Medulla oblongata (tissue), 1 donor: ENCODE measurements at regions not wholly inside any gene's neighbourhood (a gene's known extent, or its start where the extent isn't known, plus 50 kb on each side); places are given as distances from the start of the nearest gene placed in this dataset.
A peak's percentile ranks its signal among the peaks of the same experiment; 100 is the strongest.

ENCODE experiments used
- DNase-seq: peaks from one replicate; pipeline ENCODE4 v3.0.0-alpha.2; 2015; ENCODE audit errors: extremely low spot score

DNA sequence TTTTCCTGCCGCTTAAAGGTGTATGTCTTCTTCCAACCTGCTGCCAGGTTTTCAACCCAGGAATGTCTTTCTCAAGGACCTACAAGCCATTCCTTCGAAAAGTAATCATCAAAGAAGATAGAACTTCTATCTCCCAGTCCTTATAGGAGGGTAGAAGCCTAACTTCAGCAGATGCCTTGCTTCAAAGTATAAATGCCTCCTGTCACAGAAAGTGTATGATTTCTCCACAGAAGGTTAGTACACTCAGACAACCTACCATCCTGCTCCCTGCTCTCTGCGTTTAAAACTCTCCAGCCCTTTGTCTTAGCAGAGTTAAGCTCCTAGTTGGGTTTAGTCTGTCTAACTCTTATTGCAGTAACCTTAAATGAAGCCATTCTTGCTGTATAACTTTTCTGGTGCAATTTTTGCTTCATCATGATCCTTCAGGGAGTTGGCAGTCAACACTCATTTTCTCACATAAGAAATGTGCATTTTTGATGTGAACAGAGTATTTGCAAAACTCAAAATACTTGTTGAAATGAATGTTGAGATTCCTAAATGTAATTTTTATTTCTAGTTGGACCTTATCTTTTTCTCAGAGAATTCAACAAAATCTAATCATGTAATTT lies 737.5 kb downstream of the LIG4 start:
- no peak for DNase-seq

DNA sequence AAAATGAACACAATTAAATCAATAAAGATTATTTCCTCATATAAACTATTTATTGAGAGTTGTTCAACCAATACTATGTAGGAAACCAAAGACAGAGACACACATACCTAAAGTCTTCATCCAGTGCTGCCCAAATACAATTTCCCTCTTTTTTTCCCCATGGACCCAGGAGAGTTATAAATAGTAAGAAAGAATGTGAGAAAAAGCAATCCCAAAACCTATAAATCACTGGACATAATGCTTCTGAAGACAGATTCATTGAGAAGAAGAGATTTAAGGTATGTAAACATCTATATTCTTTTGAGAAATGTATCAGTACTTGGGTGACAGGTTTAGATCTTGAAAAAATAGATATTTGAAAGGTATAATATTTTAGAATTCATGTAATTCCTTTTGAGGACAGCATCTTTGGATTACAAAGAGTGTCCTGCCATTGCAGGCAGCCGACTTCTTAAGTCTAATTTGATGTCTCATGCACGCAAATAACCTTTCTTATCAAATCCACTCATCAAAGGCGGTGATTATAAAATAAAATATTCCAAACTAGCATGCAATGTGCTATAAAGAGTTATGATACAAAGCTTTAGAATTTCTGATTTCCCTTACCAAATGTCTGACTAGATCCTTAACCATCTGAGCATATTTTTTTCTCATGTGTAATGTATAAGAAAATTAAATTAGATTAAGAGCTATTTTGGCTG lies 739.4 kb downstream of the LIG4 start:
- no peak for DNase-seq

DNA sequence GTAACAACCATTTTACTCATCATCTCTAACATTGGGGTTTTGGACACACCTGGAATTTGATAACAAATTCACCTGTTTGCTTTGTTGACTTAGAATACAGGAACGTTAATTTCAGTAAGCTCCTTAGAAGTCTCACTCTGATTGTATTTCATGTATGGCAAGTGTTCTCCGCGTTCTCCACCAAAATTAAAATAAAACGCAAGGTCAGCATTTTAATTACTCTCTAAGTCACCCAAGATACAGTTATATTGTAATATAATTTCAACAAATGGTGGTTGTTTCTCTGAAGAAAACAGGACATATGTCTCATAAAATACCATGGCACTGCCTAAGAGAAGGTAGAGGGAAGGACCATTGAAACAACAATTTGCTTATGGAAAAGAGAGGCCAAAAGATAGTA lies 742.1 kb downstream of the LIG4 start:
- DNase-seq: no peak

DNA sequence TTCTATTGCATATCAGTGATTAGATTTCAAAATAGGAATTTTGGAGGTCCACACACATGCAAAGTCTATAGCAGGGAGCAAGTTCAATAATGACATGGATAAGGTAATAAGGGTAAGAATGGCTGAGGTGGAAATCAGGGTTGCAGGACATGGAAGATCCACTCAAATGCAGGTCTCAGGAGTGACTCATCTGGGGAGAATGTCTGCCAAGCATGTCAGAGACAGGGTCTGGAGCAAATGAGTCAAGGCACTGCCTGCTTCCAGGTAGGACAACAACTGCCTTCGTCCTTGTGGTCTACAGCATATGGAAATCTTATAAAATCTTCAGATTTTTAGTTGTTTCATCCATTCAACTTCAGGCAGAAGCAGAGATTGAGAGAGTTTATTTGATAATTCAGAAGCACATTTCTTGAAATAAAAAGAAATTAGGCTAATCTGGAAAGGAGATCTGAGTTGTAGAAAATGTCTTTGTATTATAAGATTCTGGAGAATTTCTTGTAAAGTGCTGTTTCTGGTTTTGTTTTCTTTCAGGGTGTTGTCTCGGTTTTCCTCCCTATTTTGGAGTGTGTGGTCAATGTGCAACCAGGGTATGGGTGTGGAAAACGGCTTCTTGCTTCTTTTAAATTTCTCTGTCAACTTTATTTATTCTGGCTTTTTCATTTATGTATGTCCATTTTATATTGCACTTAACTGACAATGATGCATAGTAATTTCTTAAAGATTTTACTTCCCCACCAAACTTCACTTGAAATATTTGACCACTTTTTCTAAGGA lies 748.8 kb downstream of the LIG4 start:
- no peak for DNase-seq

DNA sequence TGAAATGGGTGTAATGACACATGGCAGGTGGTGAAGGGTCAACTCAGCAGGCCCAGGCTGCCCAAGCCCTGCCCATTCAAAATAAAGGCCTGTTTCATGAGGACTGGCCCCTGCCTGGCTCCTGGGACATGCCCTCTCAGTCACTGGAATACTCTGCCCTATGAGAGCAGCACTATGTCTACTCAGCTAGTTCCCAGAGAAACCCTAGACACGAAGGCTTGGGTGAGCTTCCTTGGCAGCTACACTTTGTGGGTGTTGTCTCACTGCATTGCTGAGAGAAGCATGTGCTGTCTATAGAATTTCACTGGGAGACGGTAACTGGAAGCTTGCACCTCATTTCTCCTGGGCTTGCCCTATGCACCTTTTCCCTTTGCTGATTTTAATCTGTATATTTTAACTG lies 752.8 kb downstream of the LIG4 start:
- DNase-seq: no peak

DNA sequence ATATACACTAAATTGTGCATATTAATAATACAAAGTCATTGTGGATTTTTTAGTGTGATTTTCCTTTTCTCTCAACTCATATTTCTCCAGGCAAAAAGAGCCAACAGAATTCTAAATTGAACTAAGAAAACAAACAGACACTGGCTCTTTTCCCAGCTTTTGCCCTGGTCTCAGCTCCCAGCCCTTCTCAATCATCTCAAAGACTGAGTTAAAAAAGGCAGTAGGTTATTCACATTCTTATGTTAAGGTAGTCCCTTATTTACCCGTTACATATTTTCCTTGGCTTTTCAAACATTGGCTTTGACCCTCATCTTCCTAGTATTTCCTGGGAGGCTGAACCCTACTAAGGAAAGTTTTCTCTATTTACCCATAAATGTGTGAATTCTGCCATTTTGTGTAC lies 753.6 kb downstream of the LIG4 start:
- peak; percentile 52 for DNase-seq

DNA sequence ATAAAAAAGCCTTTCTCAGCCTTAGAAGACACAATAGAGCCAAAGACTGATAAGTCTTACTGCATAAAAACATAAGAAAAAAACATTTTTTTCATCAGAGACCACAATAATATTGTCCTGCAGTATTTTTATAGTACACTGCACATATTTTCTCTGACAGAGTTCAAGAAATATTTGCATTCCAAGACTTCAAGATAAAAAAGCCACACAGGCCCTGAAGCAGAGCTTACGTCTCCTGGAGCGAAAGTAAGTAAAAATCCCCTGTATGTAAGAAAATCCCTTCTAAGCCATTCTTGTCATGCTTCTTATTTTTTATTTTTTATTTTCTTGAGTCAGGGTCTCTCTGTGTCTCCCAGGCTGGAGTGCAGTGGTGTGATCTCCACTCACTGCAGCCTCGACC lies 755.9 kb downstream of the LIG4 start:
- DNase-seq: no peak

DNA sequence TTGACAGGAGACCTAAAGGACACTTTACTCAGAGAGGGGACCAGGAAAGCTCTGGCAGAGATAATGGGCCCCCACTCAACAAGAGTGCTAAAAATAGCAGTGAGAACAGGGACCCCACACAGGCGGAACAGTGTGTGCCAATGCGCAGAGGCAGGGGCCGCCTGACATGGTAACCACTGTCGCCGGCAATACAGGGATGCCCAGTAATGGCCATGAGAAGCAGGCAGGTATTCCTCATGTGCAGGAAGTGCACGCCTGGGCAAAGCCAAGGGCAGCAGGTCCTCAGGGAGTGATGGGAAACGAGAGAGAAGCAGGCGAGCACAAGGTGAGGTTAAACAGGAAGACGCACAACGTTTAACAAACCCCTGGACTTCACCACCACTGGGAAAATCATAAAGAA lies 757.1 kb downstream of the LIG4 start:
- no peak for DNase-seq

DNA sequence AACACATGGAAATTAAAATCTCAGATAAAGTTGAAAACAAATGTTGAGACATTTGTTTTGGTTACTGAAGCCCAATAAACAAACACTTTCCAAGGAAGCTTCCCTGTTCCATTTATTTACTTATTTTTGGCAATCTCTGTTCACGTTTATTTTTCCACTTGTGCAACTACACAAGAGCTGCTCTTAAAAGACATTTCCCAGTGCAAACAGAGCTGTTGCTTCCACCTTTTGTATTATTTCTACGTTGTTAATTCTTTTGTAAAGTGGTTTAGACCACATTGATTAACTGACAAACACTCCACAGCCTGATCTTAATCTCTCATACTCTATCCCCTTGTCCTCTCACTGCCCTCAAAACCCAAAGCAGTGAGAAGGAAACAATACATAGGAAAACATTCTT lies 757.6 kb downstream of the LIG4 start:
- no peak for DNase-seq

DNA sequence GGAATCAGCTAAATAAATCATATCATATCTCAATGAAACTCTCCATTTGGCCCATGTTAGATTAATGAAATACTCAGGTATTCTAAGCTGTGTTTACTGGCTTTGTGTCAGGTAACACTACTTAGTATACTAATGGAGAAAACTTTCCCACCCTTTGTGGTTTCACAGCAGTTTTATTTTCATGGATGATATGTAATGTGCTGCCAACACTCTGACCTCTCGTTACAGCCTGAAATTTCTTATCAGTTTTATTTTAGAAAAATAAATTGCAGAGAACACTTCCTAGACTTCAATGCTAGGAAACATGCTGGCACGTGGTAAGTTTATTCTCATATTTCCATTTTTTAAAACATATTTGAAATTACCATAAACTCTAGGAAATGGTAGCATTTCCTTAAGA lies 758.9 kb downstream of the LIG4 start:
- no peak for DNase-seq

DNA sequence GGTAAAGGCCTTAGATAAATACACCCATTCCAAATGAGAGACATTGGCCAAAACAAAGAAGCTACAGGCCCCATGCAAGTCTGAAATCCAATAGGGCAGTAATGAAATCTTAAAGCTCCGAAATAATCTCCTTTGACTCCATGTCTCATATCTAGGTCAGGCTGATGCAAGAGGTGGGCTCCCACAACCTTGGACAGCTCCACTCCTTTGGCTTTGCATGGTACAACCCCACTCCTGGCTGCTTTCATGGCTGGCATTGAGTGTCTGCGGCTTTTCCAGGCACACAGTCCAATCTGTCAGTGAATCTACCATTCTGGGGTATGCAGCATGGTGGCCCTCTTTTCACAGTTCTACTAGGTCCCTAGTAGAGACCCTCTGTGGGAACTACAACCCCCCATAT lies 762.5 kb downstream of the LIG4 start:
- no peak for DNase-seq

DNA sequence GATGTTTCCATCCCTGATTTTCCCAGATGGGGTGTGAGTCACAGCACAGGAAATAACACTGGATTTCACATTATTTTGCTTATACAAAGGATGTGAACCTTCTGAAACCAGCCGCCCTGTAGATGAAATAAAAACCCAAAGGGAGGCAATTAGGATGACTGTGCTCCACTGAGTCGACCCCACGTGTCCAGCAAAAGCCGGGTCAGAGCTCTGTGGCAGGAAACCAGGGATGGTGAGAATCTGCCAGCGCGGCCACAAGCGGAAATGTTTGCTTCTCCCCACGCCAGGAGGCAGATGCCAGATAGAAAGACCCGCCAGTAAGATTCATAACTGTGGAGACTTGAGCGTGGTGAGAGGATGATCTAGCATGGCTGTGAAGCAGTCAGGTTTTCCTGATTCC lies 764.4 kb downstream of the LIG4 start:
- DNase-seq: no peak

DNA sequence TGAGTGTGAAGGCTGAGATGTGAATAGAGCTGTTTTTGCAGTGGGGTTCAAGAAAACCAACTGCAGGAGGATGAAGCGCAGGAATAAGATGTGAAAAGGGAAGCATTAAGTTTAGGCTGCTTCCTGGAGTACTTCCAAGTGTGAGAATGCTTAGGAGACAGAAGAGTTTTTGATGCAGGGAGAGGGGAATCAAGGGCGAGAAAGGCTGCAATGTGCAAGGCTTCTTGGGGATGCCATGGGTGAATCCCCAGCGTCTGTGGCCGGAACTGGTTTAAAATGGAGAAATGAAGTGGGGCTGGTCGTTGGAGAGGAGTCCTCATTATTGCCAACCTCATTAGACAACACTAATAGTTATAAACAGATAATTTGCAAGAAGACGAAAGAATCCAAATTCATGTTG lies 764.9 kb downstream of the LIG4 start:
- DNase-seq: no peak

DNA sequence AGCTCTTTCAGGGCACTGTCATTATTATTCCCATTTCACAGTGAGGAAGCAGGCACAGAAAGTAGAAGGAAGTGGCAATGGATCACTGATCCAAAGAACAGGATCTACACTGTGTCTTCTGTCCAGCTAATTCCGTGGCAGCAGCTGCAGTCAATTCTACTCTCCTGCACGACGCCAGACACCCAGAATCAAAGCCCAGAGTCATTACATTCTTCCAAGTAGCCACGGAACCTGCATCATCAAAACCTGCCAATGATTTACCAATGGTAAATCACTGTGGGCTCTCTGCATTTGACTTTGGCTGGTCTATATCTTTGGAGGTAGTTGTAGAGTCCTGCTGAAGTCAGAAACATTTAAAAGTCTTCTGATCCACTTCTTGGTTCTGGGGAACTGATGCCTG lies 767.7 kb downstream of the LIG4 start:
- no peak for DNase-seq

DNA sequence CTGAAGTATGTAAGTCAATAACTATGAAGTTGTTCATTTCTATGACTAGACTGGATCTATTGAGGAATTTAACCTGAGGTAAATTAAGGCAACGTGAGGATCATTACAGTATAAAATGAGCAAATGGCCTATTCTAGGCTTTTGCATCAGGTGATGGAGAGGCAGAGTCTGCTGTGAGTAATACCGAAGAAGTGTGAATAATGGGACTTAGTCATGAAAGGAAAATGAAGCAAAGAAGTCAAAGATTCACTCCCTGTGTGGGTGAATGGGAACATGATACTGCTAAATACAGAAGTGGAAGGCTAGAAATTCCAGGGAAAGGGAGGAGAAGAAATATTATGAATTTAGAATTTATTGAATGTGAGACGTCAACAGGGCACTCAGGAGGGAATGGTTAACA lies 774.1 kb downstream of the LIG4 start:
- DNase-seq: no peak

DNA sequence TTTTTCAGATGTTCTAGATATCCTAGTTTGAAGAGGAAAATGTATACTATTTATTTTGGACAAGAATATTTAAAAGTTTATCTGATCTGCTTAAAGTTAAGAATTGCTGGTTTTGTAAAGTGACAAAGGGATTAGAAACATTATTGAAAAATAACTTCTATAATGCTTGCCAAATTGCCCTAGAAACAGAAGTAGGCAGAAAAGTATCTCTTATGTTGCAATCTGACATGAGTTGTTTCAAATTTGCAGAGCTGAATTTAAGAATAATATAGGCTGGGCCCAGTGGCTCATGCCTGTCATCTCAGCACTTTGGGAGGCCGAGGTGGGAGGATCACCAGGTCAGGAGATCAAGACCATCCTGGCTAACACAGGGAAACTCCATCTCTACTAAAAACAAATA lies 777.1 kb downstream of the LIG4 start:
- DNase-seq: no peak

DNA sequence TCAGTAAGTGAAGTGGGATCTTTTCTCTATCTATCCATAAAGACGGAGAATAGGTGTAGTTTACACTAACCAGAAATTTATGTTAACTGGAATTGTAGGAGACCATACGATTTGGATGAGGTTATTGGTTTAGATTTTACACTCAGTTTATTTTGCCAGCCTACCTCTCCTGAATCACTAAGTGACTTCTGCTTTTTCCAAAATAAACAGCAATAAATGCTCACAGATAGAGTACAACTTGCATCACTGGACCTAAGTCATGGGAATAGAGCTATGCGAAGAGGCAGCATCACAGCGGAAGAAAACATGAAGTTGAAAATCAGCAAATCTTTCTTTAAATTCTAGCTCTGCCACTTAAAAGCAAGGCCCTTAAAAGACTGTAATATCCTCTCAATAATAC lies 781.0 kb downstream of the LIG4 start:
- DNase-seq: no peak

DNA sequence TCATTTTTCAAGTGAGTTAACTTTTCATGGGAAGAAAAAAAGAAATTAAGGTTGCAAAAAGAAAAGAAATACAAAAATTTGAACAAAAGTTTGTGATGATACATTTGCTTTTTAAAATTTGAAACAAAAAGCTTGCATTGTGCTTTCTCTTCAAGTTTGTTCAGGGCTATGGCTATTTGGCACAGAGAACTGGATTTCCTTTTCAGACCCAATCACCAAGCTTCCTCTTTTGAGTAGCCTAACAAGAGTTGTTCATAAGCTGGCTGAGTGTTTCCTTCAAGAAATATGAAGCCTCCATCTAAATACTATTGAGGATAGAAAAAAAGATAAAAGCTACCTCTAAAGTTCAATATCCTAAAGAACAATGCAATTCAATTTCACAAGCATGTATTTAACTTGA lies 787.8 kb downstream of the LIG4 start:
- peak; percentile 15 for DNase-seq

DNA sequence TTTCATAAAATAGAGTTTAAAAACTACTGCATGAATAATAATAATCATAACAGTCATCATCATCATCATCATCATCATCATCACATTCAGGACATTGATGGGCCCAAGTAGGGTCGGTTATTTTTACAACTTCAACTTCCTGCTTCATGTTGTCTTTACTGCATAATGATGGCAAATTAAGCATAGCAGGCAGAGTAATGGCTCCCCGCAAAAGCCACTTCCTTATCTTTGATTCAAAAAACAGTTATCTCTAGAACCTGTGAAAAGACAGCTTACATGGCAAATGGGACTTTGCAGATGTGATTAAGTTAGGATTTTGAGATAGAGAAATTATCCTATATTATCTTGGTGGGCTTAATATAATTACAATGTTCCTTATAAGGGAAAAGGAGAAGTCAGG lies 792.9 kb downstream of the LIG4 start:
- no peak for DNase-seq

DNA sequence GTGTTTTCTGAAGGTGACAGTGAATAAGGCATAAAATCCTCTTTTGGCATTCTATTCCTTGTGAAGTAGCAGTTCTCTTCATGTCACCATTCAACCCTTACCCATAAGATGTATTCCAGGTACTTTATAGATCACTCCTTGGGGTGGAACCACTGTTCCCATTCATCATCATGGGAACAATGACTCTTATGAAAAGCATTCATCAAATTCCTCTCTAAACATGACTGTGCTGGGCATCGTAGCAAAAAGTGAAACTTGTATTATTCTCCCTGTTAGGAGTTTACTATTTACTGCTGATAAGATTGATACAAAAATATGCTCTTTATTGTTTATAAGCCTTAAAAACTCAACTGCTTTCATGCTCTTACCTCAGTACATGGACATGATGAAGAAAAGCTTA lies 793.4 kb downstream of the LIG4 start:
- no peak for DNase-seq

DNA sequence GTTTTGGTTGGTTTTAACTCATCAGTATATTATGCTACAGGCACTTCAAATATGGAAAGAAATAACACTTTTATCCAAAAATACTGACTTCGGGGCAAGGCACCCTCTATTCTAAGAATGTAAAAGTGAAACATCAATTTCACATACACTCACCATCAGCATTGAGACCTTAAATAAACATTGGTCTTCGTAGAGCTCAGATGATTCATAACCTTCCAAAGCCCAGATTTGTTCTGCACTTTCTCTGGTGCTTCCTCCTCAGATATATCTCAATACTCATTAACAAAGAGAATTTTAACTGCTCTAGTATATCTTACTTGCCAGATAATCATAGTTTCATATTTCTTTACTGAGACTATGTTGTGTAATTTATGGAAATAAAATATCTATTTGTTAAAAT lies 794.3 kb downstream of the LIG4 start:
- no peak for DNase-seq

DNA sequence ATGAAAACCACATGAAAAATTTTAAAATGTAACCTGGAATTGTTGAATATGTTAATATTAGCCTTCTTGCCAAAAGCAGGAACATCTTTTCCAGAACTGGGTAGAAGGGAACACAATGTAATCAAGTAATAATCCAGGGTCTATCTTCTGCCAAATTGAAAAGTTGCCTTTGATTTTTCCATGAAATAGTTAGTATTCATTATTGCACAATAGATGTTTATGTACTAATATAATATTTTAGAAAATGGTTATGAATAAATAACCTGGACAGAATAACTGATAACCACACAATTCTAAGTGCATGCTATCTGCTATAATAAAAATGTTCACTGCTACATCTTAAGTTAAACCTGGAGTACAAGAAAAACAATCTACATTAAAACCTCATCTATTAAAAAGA lies 802.3 kb downstream of the LIG4 start:
- DNase-seq: no peak

DNA sequence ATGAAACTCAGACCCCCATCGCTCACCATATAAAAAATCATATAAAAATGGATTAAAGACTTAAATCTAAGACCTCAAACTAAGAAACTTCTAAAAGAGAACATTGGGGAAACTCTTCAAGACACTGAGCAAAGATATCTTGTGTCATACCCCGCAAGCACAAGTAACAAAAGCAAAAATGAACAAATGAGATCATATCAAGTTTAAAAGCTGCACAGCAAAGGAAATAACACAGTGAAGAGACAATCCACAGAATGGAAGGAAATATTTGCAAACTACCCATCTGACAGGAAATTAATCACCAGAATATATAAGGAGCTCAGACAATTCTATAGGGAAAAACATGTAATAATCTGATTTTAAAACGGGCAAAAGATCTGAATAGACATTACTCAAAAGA lies 808.3 kb downstream of the LIG4 start:
- DNase-seq: no peak
